ENCODE measurements at regions not wholly inside any gene's neighbourhood (a gene's known extent, or its start where the extent isn't known, plus 50 kb on each side); places are given as distances from the start of the nearest gene placed in this dataset.

DNA sequence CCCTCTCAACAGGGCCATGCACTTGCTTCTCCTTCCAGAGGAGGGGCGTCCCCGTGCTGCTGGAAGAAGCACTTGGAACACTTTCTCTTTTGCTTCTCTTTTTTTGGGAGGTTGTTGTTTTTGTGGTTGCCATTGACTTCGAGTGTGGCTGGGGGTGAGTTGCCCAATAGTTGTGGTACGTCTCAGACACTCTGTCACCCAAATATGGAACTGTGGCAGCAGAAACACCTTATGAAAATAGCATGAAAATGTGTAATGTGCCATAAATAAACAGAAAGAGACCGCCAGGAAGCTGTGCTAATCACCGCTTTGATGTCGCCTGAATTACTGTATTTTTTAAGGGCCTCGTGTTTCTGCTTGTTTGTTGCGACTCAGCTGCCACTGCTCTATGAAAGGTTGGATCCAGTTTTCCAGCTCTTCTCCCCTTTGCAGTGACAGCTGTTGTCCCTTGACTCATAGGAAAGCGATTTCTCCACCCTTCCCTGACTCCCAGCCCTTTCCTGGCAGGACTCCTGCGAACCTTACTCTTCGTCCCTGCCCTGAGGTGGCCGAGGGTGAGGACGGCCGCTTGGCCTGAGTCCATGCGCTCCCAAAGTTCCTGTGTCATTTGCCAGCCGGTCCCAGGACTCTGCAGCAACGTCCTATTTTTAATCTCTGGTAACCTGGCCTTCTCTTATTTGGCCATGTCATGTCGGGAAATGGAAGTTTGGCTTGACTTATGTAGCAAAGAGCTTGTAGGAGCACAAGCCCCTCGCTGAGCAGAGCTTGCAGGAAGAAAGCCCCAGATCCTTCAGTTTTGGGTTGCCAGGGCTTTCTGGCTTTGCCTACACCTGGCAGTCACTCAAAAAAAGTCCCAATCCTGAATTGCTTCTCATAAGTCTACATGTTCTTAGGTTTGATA, 694.6 kb downstream of the QKI start:
- TF ChIP-seq, protein P1, sequence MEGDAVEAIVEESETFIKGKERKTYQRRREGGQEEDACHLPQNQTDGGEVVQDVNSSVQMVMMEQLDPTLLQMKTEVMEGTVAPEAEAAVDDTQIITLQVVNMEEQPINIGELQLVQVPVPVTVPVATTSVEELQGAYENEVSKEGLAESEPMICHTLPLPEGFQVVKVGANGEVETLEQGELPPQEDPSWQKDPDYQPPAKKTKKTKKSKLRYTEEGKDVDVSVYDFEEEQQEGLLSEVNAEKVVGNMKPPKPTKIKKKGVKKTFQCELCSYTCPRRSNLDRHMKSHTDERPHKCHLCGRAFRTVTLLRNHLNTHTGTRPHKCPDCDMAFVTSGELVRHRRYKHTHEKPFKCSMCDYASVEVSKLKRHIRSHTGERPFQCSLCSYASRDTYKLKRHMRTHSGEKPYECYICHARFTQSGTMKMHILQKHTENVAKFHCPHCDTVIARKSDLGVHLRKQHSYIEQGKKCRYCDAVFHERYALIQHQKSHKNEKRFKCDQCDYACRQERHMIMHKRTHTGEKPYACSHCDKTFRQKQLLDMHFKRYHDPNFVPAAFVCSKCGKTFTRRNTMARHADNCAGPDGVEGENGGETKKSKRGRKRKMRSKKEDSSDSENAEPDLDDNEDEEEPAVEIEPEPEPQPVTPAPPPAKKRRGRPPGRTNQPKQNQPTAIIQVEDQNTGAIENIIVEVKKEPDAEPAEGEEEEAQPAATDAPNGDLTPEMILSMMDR (conservative IDR thresholded peaks at IDR 0.05; ENCODE audit: low read depth, low read length), result no peak
- TF ChIP-seq CEBPB (IDR thresholded peaks at IDR 0.05; ENCODE audit: low read depth, low read length) (no peak), MAZ (IDR thresholded peaks at IDR 0.05; ENCODE audit: borderline replicate concordance, low read depth, low read length) (no peak)

All from IMR-90 (cell line).